Renal pelvis (tissue), 1 donor: ENCODE measurements at regions not wholly inside any gene's neighbourhood (a gene's known extent, or its start where the extent isn't known, plus 50 kb on each side); places are given as distances from the start of the nearest gene placed in this dataset.
"Not testable (repeated sequence)": the region's sequence is repeated elsewhere in the genome, so short reads cannot be mapped to it uniquely, and the experiment has no call there.

Source experiments
- DNase-seq: peaks from one replicate; pipeline ENCODE4 v3.0.0-alpha.2; 2013

GRCh38 chr1:55541296-55541695, 326.1 kb upstream of the USP24 start:
- DNase-seq: no peak

GRCh38 chr1:55539652-55540512, 324.7 kb upstream of the USP24 start:
- DNase-seq: no peak

- no peak for DNase-seq
Measured at GRCh38 chr1:55538428-55538827, 323.3 kb upstream of the USP24 start.

- DNase-seq: no peak
Measured at GRCh38 chr1:55536545-55536865, 321.3 kb upstream of the USP24 start.

GRCh38 chr1:55535724-55536544, 320.8 kb upstream of the USP24 start:
- DNase-seq: no peak

- peak; percentile 77 for DNase-seq
Measured at GRCh38 chr1:55534565-55535121, 319.5 kb upstream of the USP24 start.

GRCh38 chr1:55531644-55532043, 316.5 kb upstream of the USP24 start:
- DNase-seq: no peak

GRCh38 chr1:55530749-55531478, 315.8 kb upstream of the USP24 start:
- DNase-seq: no peak

- DNase-seq: peak; percentile 62
Measured at GRCh38 chr1:55529017-55529416, 313.9 kb upstream of the USP24 start.

- DNase-seq: no peak
Measured at GRCh38 chr1:55527831-55528230, 312.7 kb upstream of the USP24 start.

GRCh38 chr1:55526716-55527115, 311.6 kb upstream of the USP24 start:
- no peak for DNase-seq

GRCh38 chr1:55524006-55524405, 308.8 kb upstream of the USP24 start:
- DNase-seq: no peak

GRCh38 chr1:55522982-55523381, 307.8 kb upstream of the USP24 start:
- no peak for DNase-seq

GRCh38 chr1:55522353-55522903, 307.3 kb upstream of the USP24 start:
- no peak for DNase-seq

GRCh38 chr1:55520861-55521260, 305.7 kb upstream of the USP24 start:
- DNase-seq: no peak

- no peak for DNase-seq
Measured at GRCh38 chr1:55519937-55520683, 304.9 kb upstream of the USP24 start.

GRCh38 chr1:55519276-55519675, 304.1 kb upstream of the USP24 start:
- no peak for DNase-seq

- DNase-seq: no peak
Measured at GRCh38 chr1:55517036-55517435, 301.9 kb upstream of the USP24 start.

GRCh38 chr1:55514571-55514970, 299.4 kb upstream of the USP24 start:
- not testable (repeated sequence) for DNase-seq

- no peak for DNase-seq
Measured at GRCh38 chr1:55512466-55512865, 297.3 kb upstream of the USP24 start.

GRCh38 chr1:55507578-55507931, 292.4 kb upstream of the USP24 start:
- no peak for DNase-seq
